HG03064 (cell line): ENCODE measurements at regions not wholly inside any gene's neighbourhood (a gene's known extent, or its start where the extent isn't known, plus 50 kb on each side); places are given as distances from the start of the nearest gene placed in this dataset.
"Not testable (repeated sequence)": the region's sequence is repeated elsewhere in the genome, so short reads cannot be mapped to it uniquely, and the experiment has no call there.

Source experiments
- ATAC-seq: cut with Tn5 transposase; IDR thresholded peaks from one replicate; pipeline ENCODE4 v1.9.1; 2021; ENCODE audit warnings: low read depth; ENCODE audit not compliant: unreplicated experiment

DNA sequence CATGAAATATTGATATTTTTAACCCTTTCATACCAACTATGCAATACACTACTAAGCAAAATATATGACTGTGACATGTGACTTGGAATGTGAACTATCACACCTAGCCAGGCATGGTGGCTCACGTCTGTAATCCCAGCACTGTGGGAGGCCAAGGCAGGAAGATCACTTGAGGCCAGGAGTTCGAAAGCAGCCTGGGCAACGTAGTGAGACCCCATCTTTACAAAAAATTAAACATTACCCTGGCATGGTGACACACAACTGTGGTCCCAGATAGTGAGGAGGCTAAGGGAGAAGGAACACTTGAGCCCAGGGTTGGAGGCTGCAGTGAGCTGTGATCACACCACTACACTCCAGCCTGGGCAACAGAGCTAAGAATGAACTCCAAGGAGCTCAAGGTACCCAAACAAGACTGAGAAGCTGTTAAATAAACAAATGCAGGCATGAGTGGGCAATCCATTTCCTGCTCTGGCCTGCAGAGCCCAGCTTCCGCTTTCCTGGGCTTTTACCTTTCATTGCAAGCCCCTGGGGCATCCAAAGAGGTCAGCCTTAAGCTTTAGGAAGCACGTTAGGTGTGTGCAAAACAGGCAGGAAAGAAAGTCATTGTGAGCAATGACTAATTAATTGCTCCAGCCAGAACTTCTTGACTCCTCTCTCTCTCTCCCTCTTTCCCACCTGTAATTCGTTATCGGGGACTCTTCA lies 162.1 kb upstream of the FOXK1 start:
- no peak for ATAC-seq

- ATAC-seq = no peak
These were observed 158.9 kb upstream of the FOXK1 start for GRCh38 chr7:4523219-4523618.

DNA sequence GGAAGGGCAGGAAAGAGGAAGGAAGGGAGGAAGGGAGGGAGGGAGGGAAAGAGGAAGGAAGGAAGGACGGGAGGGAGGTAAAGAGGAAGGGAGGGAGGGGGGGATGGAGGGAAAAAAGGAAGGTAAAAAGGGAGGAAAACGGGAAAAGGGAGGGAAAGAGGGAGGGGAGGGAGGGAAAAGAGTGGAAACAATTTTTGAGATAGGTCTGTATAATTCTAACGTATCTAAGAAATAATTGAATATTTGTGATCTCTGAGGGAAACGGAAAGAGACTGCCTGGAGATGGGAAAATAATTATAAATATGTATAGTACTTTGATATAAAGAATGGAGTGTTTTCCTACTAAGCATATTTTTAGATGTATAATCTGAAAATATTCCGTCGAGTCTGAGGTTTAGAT lies 158.2 kb upstream of the FOXK1 start:
- ATAC-seq = no peak

GRCh38 chr7:4525884-4526283 lies 156.2 kb upstream of the FOXK1 start:
- no peak for ATAC-seq

DNA sequence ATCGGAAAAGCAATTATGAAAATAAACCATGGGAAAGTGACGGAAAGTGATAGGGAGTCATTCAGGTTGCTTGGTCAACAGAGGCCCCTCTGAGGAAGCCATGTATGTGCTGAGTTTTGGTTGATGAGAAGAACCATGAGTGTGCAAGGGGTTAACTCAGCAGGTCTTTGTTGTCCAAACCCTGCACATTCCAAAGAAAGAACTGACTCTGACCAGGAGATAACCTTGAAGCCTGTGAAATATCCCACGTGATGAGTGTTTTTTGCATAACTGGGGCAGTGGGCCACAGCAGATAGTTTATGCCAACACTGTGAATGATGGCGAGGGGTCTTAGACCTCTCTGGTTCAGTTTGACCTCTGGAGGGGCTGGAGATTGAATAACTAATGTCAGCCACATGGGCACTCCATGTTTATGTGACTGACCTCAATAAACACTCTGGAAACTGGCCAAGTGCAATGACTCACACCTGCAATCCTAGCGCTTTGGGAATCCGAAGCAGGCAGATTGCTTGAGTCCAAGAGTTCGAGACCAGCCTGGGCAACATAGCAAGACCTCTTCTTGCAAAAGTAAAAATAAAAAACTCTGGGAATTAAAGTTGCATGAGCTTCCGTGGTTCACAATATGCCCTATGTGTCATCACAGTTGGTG lies 154.0 kb upstream of the FOXK1 start:
- ATAC-seq = no peak

- no peak for ATAC-seq
These were observed 150.9 kb upstream of the FOXK1 start for GRCh38 chr7:4531236-4531635.

DNA sequence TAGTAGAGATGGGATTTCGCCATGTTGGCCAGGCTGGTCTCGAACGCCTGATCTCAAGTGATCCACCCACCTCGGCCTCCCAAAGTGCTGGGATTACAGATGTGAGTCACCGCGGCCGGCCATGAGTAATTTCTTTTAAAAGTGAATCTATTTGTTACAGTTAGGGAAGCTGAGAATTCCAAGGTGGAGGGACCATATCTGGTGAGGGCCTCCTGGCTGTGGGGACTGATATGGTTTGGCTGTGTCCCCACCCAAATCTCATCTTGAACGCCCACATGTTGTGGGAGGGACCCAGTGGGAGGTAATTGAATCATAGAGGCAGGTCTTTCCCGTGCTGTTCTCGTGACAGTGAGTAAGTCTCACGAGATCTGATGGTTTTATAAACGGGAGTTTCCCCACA lies 148.8 kb upstream of the FOXK1 start:
- ATAC-seq = not testable (repeated sequence)

GRCh38 chr7:4549681-4550080 lies 132.4 kb upstream of the FOXK1 start:
- ATAC-seq = no peak

GRCh38 chr7:4550117-4550516 lies 132.0 kb upstream of the FOXK1 start:
- no peak for ATAC-seq

GRCh38 chr7:4552985-4553384 lies 129.1 kb upstream of the FOXK1 start:
- ATAC-seq = no peak

DNA sequence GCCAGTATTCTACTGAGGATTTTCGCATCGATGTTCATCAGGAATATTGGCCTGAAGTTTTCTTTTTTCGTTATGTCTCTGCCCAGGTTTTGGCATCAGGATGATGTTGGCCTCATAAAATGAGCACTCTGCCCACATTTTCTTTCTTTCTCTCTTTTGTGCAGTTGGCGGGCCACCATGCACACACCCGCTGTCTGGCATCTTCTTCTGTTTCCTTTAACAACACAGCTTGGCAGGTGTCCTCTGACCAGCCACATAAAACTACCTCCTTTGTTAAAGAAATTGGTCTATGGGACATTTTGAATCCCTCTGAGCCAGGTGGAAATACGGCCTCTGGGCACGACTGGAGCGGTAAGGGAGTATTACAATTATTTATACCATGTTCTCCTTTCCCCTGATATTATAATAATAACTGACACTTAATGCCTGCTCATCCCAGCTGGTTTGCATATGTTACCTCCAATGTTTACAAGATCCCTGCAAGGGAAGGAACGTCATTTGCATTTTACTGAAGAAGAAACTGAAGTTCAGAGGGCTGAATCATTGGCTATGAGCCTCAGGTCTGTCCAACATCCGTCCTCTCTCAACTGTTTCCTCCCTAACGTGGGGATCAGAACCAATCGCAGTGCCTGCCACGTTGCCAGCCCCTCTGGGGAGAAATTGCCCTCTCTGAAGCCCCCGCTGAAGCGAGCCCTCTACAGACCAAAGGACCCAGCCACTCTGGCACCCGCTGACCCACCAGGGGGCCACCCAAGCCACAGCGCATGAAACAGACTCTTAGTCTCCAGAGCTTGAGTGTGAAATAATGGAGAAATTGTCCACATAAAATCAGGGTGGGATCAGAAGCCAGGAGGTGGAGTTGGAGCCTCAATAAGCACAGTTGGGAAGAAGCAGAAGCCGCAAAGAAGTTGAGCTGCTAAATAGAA lies 125.0 kb upstream of the FOXK1 start:
- no peak for ATAC-seq

DNA sequence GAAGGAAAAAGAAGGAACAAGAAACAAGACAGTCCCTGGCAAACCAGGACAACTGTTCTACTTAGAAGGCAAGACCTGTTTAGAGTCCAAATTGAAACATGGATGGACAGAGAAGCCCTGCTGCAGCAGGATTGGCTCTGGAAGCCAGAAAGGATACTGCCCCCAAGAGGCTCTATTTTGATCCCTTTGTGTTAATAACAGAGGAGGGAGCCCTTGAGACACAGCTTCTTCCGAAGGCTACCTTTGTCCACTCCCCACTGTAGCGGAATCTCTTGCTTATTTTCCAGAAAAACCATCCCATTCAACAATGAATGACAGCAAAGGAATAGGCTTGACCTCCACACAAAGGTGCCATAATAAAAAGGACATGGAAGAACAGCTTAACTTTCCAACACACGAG lies 120.3 kb upstream of the FOXK1 start:
- ATAC-seq = no peak

DNA sequence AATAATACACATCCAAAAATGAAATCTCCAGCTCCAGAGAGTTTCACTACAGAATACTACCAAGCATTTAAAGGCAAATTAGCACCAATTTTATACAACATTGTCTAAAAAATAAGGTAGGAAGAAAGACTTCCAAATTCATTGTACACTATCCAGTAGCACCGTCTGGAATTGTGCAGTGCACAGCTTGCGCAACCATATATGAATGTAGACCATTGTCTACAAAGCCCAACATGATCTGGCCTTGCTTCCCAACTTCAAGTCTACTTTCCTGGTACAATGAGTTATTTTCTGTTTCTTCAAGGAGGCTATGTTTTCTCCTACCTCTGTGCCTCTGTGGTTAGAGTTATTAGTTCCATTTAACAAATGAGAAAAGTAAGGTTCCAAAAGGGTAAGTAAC lies 115.4 kb upstream of the FOXK1 start:
- no peak for ATAC-seq

GRCh38 chr7:4574851-4575250 lies 107.2 kb upstream of the FOXK1 start:
- ATAC-seq = no peak

- no peak for ATAC-seq
These were observed 106.8 kb upstream of the FOXK1 start for GRCh38 chr7:4575254-4575653.

DNA sequence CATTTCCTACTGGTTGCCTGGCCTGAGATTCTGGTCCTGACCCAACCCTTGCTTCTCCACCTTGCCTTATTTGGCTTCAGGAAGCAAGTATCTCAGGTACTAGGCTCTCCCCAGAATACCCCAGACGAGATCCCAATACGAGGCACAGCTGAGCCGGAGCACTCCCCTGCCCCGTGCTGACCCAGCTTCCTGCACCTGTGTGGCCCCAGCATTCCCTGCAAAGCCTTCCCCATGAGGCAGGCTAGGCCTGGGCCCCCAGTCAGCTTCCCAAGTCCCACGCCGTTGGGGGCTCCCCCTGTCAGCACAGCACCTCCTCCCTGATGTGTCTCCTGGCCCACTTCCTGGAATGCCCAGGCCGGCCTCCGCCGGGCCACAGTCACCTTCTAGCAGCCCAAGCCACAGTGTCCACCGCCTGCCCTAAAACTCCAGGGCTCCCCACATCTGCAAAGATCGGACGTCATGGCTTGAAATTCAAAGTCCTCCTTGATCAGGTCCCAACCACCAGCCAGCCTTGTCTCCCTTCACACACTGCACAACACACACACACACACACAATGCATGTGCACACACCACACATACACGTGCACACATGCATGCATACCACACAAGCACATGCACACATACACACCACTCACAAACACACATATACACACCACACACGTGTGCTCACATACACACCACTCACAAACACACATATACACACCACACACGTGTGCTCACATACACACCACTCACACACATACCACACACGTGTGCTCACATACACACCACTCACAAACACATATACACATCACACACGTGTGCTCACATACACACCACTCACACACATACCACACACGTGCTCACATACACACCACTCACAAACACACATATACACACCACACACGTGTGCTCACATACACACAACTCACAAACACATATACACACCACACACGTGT lies 78.9 kb upstream of the FOXK1 start:
- ATAC-seq = no peak

DNA sequence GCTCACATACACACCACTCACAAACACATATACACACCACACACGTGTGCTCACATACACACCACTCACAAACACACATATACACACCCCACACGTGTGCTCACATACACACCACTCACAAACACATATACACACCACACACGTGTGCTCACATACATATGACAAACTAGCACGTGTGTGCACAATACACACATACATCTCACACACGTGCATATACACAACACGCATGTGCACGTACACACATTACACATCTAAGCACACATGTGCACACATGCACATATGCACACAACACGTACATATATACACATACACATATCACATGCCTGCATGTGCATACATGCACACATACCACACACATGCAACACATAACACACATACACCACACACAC lies 78.3 kb upstream of the FOXK1 start:
- ATAC-seq = no peak

GRCh38 chr7:4604456-4604940 lies 77.6 kb upstream of the FOXK1 start:
- ATAC-seq = no peak

- no peak for ATAC-seq
These were observed 75.3 kb upstream of the FOXK1 start for GRCh38 chr7:4606797-4607196.

- no peak for ATAC-seq
These were observed 74.8 kb upstream of the FOXK1 start for GRCh38 chr7:4607311-4607729.
